ENCODE measurements at regions not wholly inside any gene's neighbourhood (a gene's known extent, or its start where the extent isn't known, plus 50 kb on each side); places are given as distances from the start of the nearest gene placed in this dataset.

GRCh38 chr5:4255441-4255840 is 659.8 kb downstream of the IRX1 start:
- CTCF ChIA-PET = no interaction called here
- POLR2A ChIA-PET = no interaction called here
- TF ChIP-seq MYNN (tag by site-specific recombination; IDR thresholded peaks at IDR 0.05; ENCODE audit: borderline replicate concordance) (no peak), ZNF2 (tag by site-specific recombination; IDR thresholded peaks at IDR 0.05) (no peak)
- Histone ChIP-seq H3K4me1 (ENCODE audit: control insufficient read depth, insufficient read depth, low read length) (no peaks in the 10 kb centered on the region), H3K27ac (ENCODE audit: extremely low read depth, low read depth, low read length) (no peak overlapping the region), H3K9me3 (ENCODE audit: control insufficient read depth, insufficient read depth, low read depth, low read length) (no peaks in the 10 kb centered on the region), H3K4me3 (ENCODE audit: low read depth, low read length) (no peak overlapping the region), H3K36me3 (ENCODE audit: control insufficient read depth in 2 of 2, insufficient read depth in 1 of 2, low read length in 2 of 2) (no peaks in the 10 kb centered on the region)

- ChIA-PET CTCF (interaction anchor here (0.6 kb wide), 1 partner anchor 476 kb away, joined by 4 read pairs; no protein-coding TSS in a partner anchor), POLR2A (no interaction called here)
- TF ChIP-seq ZNF843 (tag by site-specific recombination; IDR thresholded peaks at IDR 0.05) (no peak), ZNF292 (tag by site-specific recombination; IDR thresholded peaks at IDR 0.05; ENCODE audit: borderline replicate concordance, low read depth) (no peak), ZNF184 (tag by site-specific recombination; IDR thresholded peaks at IDR 0.05) (no peak), ZNF830 (tag by site-specific recombination; IDR thresholded peaks at IDR 0.05; ENCODE audit: low read depth) (no peak), ZNF133 (tag by site-specific recombination; IDR thresholded peaks at IDR 0.05) (no peak), ZNF311 (tag by site-specific recombination; IDR thresholded peaks at IDR 0.05; ENCODE audit: borderline replicate concordance) (no peak), ZNF211 (tag by site-specific recombination; IDR thresholded peaks at IDR 0.05; ENCODE audit: low read depth) (no peak), SCRT1 (tag by site-specific recombination; IDR thresholded peaks at IDR 0.05; ENCODE audit: borderline replicate concordance) (no peak), ZNF433 (tag by site-specific recombination; IDR thresholded peaks at IDR 0.05; ENCODE audit: low read depth) (no peak), HOXC10 (CRISPR knock-in tag; IDR thresholded peaks at IDR 0.05) (no peak)
- H3K4me3 ChIP-seq (ENCODE audit: low read depth, low read length) = no peak overlapping the region
- H3K36me3 ChIP-seq (ENCODE audit: control insufficient read depth in 2 of 2, insufficient read depth in 1 of 2, low read length in 2 of 2) = no peaks in the 10 kb centered on the region
- H3K4me1 ChIP-seq (ENCODE audit: control insufficient read depth, insufficient read depth, low read length) = no peaks in the 10 kb centered on the region
- no peak overlapping the region for H3K27ac ChIP-seq (ENCODE audit: extremely low read depth, low read depth, low read length)
- H3K9me3 ChIP-seq (ENCODE audit: control insufficient read depth, insufficient read depth, low read depth, low read length) = no peaks in the 10 kb centered on the region
Observed at GRCh38 chr5:4258170-4258569, 662.5 kb downstream of the IRX1 start.

DNA sequence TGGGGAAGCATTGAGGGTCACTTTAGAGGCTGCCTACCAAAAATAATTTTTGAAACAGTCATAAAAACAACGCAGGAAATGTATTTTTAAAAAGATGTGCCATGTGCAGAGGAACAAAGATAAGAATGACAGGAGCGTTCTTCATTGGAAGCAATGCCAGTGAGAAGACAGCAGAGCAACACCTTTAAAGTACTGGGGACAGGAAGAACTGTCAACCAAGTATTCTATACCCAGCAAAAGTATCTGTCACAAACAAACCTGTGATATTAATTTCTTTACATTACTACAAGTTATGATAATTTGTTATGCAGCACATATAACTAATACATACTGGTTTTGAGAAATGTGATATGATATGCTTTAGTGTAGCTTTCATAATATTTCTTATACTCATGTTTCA is 675.6 kb downstream of the IRX1 start:
- POLR2A ChIA-PET = no interaction called here
- TF ChIP-seq TRIM28 (IDR thresholded peaks at IDR 0.05; ENCODE audit: borderline replicate concordance, low read length) (0 out of 2 replicates have a peak, but pooled peaks have one; percentile 42), SETDB1 (IDR thresholded peaks at IDR 0.05; ENCODE audit: insufficient read length, low read length) (peak; percentile 94)
- TF ChIP-seq, protein P1, sequence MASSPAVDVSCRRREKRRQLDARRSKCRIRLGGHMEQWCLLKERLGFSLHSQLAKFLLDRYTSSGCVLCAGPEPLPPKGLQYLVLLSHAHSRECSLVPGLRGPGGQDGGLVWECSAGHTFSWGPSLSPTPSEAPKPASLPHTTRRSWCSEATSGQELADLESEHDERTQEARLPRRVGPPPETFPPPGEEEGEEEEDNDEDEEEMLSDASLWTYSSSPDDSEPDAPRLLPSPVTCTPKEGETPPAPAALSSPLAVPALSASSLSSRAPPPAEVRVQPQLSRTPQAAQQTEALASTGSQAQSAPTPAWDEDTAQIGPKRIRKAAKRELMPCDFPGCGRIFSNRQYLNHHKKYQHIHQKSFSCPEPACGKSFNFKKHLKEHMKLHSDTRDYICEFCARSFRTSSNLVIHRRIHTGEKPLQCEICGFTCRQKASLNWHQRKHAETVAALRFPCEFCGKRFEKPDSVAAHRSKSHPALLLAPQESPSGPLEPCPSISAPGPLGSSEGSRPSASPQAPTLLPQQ (tag by site-specific recombination; IDR thresholded peaks at IDR 0.05) = no peak

DNA sequence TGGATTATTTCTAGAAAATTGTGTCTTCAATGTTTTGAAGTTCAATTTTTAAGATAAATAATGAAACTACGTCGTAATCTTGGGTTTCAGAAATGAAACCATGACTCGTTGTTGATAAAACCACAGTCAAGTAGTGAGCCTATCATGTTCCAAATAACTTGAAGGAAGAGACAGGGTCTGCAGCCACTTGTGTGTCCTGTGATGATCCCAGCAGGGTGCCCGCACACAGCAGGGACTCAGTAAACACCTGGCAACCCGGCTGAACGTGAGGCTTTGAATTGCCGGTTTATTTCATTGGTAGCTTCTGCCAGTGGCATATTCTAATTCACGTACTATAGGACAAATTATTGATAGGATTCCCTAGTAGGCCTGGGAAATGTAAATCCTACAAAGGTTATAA is 679.6 kb downstream of the IRX1 start:
- no peak for TF ChIP-seq ZNF76 (tag by site-specific recombination; IDR thresholded peaks at IDR 0.05; ENCODE audit: borderline replicate concordance, low read depth)
- no peak for TF ChIP-seq ZSCAN23 (tag by site-specific recombination; IDR thresholded peaks at IDR 0.05)
- TF ChIP-seq ZNF132 (tag by site-specific recombination; IDR thresholded peaks at IDR 0.05; ENCODE audit: borderline replicate concordance) = no peak
- Histone ChIP-seq H3K4me1 (ENCODE audit: control insufficient read depth, insufficient read depth, low read length) (no peaks in the 10 kb centered on the region), H3K4me3 (ENCODE audit: low read depth, low read length) (no peak overlapping the region), H3K36me3 (ENCODE audit: control insufficient read depth in 2 of 2, insufficient read depth in 1 of 2, low read length in 2 of 2) (no peaks in the 10 kb centered on the region), H3K27ac (ENCODE audit: extremely low read depth, low read depth, low read length) (no peak overlapping the region), H3K9me3 (ENCODE audit: control insufficient read depth, insufficient read depth, low read depth, low read length) (no peaks in the 10 kb centered on the region)
- POLR2A ChIA-PET = no interaction called here
- CTCF ChIA-PET = no interaction called here

More for the DNA sequence above, 675.6 kb downstream of the IRX1 start:
- Histone ChIP-seq H3K36me3 (ENCODE audit: control insufficient read depth in 2 of 2, insufficient read depth in 1 of 2, low read length in 2 of 2) (no peaks in the 10 kb centered on the region), H3K9me3 (ENCODE audit: control insufficient read depth, insufficient read depth, low read depth, low read length) (no peaks in the 10 kb centered on the region), H3K27ac (ENCODE audit: extremely low read depth, low read depth, low read length) (no peak overlapping the region), H3K4me3 (ENCODE audit: low read depth, low read length) (no peak overlapping the region), H3K4me1 (ENCODE audit: control insufficient read depth, insufficient read depth, low read length) (no peaks in the 10 kb centered on the region)
- CTCF ChIA-PET = no interaction called here
